Neural cell (in vitro differentiated cells): ENCODE measurements at regions not wholly inside any gene's neighbourhood (a gene's known extent, or its start where the extent isn't known, plus 50 kb on each side); places are given as distances from the start of the nearest gene placed in this dataset.

Experiments used
- H2AFZ ChIP-seq: fragments of 200-600, 300-800 bp; sonication (generic), shearing (Covaris generic); 2 replicates; pipeline ENCODE4 v1.6.0; 2014; ENCODE audit warnings: low read depth, mild to moderate bottlenecking, antibody characterized with exemption, low read length, moderate library complexity
- H3F3A ChIP-seq: fragments of 200-600 bp; shearing (Covaris generic); 2 replicates; pipeline ENCODE4 v1.6.1; 2016; ENCODE audit warnings: mild to moderate bottlenecking, moderate library complexity, mixed read lengths, antibody characterized with exemption, low read length; ENCODE audit not compliant: insufficient read depth, poor library complexity, severe bottlenecking
- H3K27ac ChIP-seq: fragments of 200-600, 300-800 bp; sonication (generic), shearing (Covaris generic); 2 replicates; pipeline ENCODE4 v1.5.1; 2014; ENCODE audit warnings: mild to moderate bottlenecking, low read length, moderate library complexity
- H3K27me3 ChIP-seq: fragments of 300-800, 200-600 bp; sonication (generic), shearing (Covaris generic); 2 replicates; pipeline ENCODE4 v1.6.0; 2014; ENCODE audit warnings: mild to moderate bottlenecking, low read depth, low read length, moderate library complexity; ENCODE audit not compliant: insufficient read depth
- H3K36me3 ChIP-seq: fragments of 300-800, 200-600 bp; sonication (generic), shearing (Covaris generic); 2 replicates; pipeline ENCODE4 v1.5.1; 2014; ENCODE audit warnings: mild to moderate bottlenecking, antibody characterized with exemption, low read length, moderate library complexity; ENCODE audit not compliant: insufficient read depth
- H3K4me2 ChIP-seq: fragments of 300-800, 200-600 bp; sonication (generic), shearing (Covaris generic); 2 replicates; pipeline ENCODE4 v1.6.0; 2014; ENCODE audit warnings: mild to moderate bottlenecking, low read length
- H3K4me3 ChIP-seq: fragments of 300-800, 200-600 bp; sonication (generic), shearing (Covaris generic); 2 replicates; pipeline ENCODE4 v1.5.1; 2014; ENCODE audit warnings: mild to moderate bottlenecking, low read length, moderate library complexity
- H3K79me2 ChIP-seq: fragments of 200-600 bp; shearing (Covaris generic); replicated peaks from 2 replicates; pipeline ENCODE4 v1.6.0; 2014; ENCODE audit warnings: mild to moderate bottlenecking, low read length, moderate library complexity; ENCODE audit not compliant: insufficient read depth
- H3K9ac ChIP-seq: fragments of 300-800, 200-600 bp; sonication (generic), shearing (Covaris generic); 2 replicates; pipeline ENCODE4 v1.6.1; 2016; ENCODE audit warnings: mild to moderate bottlenecking, low read length, mixed read lengths
- H3K9me2 ChIP-seq: fragments of 200-600 bp; shearing (Covaris generic); 2 replicates; pipeline ENCODE4 v1.6.1; 2016; ENCODE audit warnings: mild to moderate bottlenecking, low read length, mixed read lengths; ENCODE audit not compliant: insufficient read depth
- H3K9me3 ChIP-seq: fragments of 200-600, 300-800 bp; sonication (generic), shearing (Covaris generic); 2 replicates; pipeline ENCODE4 v1.6.1; 2016; ENCODE audit warnings: mild to moderate bottlenecking, mixed run types, low read length, moderate library complexity, mixed read lengths
- H4K20me1 ChIP-seq: fragments of 200-600 bp; shearing (Covaris generic); 2 replicates; pipeline ENCODE4 v1.6.1; 2016; ENCODE audit warnings: mild to moderate bottlenecking, mixed run types; ENCODE audit not compliant: insufficient read depth
- EP300 ChIP-seq: fragments of 450-650 bp; conservative IDR thresholded peaks from 2 replicates; pipeline ENCODE4 v1.6.1; 2014; ENCODE audit warnings: antibody characterized with exemption, mild to moderate bottlenecking, moderate library complexity; ENCODE audit not compliant: poor library complexity, severe bottlenecking
- EZH2 ChIP-seq: fragments of 200-600, 300-800 bp; shearing (Covaris generic), sonication (generic); IDR thresholded peaks from 2 replicates; pipeline ENCODE4 v1.6.1; 2014; ENCODE audit warnings: antibody characterized with exemption, low read length, borderline replicate concordance, mild to moderate bottlenecking; ENCODE audit not compliant: insufficient read depth, poor library complexity, severe bottlenecking
- MXI1 ChIP-seq: fragments of 450-650 bp; conservative IDR thresholded peaks from 2 replicates; pipeline ENCODE4 v1.6.1; 2014; ENCODE audit warnings: antibody characterized with exemption, mild to moderate bottlenecking; ENCODE audit not compliant: poor library complexity, severe bottlenecking
- POLR2AphosphoS5 ChIP-seq: IDR thresholded peaks from 2 replicates; pipeline ENCODE4 v1.6.1; 2012
- RAD21 ChIP-seq: fragments of 450-650 bp; conservative IDR thresholded peaks from 2 replicates; pipeline ENCODE4 v1.6.1; 2014; ENCODE audit warnings: antibody characterized with exemption, mild to moderate bottlenecking, moderate library complexity
- REST ChIP-seq: IDR thresholded peaks from 2 replicates; pipeline ENCODE4 v1.6.1; 2012; ENCODE audit warnings: borderline replicate concordance
- SMC3 ChIP-seq: fragments of 450-650 bp; conservative IDR thresholded peaks from 2 replicates; pipeline ENCODE4 v1.6.1; 2014; ENCODE audit warnings: antibody characterized with exemption, mild to moderate bottlenecking, moderate library complexity; ENCODE audit not compliant: poor library complexity
- TAF1 ChIP-seq: IDR thresholded peaks from 2 replicates; pipeline ENCODE4 v1.6.1; 2012; ENCODE audit warnings: low read depth
- TF ChIP-seq, protein P1 (sequence below): fragments of 450-650 bp; IDR thresholded peaks from 2 replicates; pipeline ENCODE4 v1.5.1; 2014; ENCODE audit warnings: antibody characterized with exemption, mild to moderate bottlenecking, moderate library complexity; ENCODE audit not compliant: poor library complexity, severe bottlenecking

DNA sequence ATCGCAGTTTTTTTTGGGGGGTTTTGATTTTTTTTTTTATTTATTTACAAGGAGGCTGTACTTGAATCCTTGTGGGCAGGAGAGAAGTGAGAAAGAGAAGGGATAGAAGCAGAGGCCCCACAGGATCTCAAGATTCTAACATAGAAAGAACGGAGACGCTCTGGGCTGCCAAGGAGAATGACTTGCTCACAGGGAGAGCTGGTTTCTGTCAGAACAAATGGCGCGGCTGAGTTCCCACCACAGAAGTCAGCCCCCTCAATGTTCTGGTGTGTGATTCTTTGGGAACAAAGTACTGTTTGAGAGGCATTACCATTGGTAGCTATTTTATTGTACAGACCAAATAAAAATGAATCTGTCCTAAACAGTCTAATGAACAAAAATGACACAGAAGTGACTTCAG, 80.6 kb downstream of the ATXN3L start:
- H3K4me3 ChIP-seq = no peak overlapping the region
- H3K79me2 ChIP-seq = no peaks in the 10 kb centered on the region
- no peaks in the 10 kb centered on the region for H3F3A ChIP-seq
- no peaks in the 10 kb centered on the region for H4K20me1 ChIP-seq
- no peak overlapping the region for H3K27ac ChIP-seq
- no peaks in the 10 kb centered on the region for H3K36me3 ChIP-seq
- no peaks in the 10 kb centered on the region for H3K9me3 ChIP-seq
- no peak overlapping the region for H3K4me2 ChIP-seq
- H3K27me3 ChIP-seq = no peaks in the 10 kb centered on the region
- no peak overlapping the region for H2AFZ ChIP-seq
- H3K9ac ChIP-seq = no peak overlapping the region
- TF ChIP-seq RAD21 (no peak), REST (no peak), MXI1 (no peak), TAF1 (no peak), POLR2AphosphoS5 (no peak), SMC3 (no peak), EP300 (no peak), EZH2 (no peak)
- TF ChIP-seq, protein P1, sequence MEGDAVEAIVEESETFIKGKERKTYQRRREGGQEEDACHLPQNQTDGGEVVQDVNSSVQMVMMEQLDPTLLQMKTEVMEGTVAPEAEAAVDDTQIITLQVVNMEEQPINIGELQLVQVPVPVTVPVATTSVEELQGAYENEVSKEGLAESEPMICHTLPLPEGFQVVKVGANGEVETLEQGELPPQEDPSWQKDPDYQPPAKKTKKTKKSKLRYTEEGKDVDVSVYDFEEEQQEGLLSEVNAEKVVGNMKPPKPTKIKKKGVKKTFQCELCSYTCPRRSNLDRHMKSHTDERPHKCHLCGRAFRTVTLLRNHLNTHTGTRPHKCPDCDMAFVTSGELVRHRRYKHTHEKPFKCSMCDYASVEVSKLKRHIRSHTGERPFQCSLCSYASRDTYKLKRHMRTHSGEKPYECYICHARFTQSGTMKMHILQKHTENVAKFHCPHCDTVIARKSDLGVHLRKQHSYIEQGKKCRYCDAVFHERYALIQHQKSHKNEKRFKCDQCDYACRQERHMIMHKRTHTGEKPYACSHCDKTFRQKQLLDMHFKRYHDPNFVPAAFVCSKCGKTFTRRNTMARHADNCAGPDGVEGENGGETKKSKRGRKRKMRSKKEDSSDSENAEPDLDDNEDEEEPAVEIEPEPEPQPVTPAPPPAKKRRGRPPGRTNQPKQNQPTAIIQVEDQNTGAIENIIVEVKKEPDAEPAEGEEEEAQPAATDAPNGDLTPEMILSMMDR = no peak
- H3K9me2 ChIP-seq = no peaks in the 10 kb centered on the region

GRCh38 chrX:13235930-13236329, 83.9 kb downstream of the ATXN3L start:
- H3K27ac ChIP-seq = no peak overlapping the region
- no peaks in the 10 kb centered on the region for H3K9me2 ChIP-seq
- no peaks in the 10 kb centered on the region for H3K27me3 ChIP-seq
- no peak for TF ChIP-seq SMC3
- TF ChIP-seq TAF1 = no peak
- no peak for TF ChIP-seq MXI1
- no peak for TF ChIP-seq REST
- TF ChIP-seq EZH2 = no peak
- no peak for TF ChIP-seq RAD21
- TF ChIP-seq, protein P1 = no peak
- no peak for TF ChIP-seq EP300
- no peak for TF ChIP-seq POLR2AphosphoS5
- H3K9me3 ChIP-seq = no peaks in the 10 kb centered on the region
- no peak overlapping the region for H2AFZ ChIP-seq
- H3K79me2 ChIP-seq = no peaks in the 10 kb centered on the region
- no peaks in the 10 kb centered on the region for H3F3A ChIP-seq
- H3K9ac ChIP-seq = no peak overlapping the region
- no peak overlapping the region for H3K4me3 ChIP-seq
- H4K20me1 ChIP-seq = no peaks in the 10 kb centered on the region
- no peak overlapping the region for H3K4me2 ChIP-seq
- H3K36me3 ChIP-seq = no peaks in the 10 kb centered on the region
